Hematopoietic multipotent progenitor cell treated with erythropoietin and hydrocortisone succinate and interleukin-3 and kit ligand, for 6 days (in vitro differentiated cells): ENCODE measurements at regions not wholly inside any gene's neighbourhood (a gene's known extent, or its start where the extent isn't known, plus 50 kb on each side); places are given as distances from the start of the nearest gene placed in this dataset.

Experiments used
- DNase-seq: peaks from one replicate; pipeline ENCODE4 v3.0.0-alpha.2; 2015

- no peak for DNase-seq
These were observed 390.0 kb downstream of the ENC1 start for GRCh38 chr5:74250304-74251102.

GRCh38 chr5:74248576-74248975 lies 392.0 kb downstream of the ENC1 start:
- DNase-seq: no peak

DNA sequence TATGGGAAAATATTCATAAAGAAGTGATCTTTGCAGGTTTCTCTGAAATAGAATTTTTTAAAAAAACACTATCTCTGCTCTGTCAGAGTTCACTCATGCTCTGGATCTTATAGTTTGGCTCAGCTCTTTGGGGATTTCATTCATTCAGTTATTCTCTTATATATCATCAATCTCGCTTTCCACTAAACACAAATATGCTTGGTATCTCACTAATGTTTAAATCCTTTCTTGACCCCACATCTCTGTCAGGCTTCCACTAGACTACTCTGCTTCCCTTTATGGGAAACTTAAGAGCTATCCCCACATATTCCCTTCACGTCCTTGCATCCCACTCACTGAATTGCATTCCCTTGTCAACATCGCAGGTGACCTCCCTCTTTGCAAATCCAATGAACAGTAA lies 396.1 kb downstream of the ENC1 start:
- no peak for DNase-seq

DNA sequence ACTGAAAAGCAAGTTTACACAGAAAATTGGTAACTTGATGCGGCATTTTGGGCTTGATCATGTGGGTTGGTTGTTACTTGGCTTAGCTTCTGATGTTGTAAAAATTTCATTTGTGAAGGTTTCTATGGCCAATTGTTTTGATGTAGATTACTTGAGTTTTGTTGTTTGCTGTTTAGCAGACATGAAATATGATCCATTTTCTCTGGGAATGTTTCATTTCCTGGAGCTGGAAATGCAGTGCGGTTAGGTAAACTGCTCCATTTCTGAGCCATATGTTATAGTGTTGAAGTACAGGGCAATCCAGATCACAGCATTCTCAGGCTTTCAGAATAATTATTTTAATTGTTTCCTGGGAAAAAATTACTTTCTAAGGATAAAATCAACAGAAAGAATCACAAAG lies 396.9 kb downstream of the ENC1 start:
- no peak for DNase-seq

- DNase-seq: no peak
These were observed 398.0 kb downstream of the ENC1 start for GRCh38 chr5:74242516-74242915.

DNA sequence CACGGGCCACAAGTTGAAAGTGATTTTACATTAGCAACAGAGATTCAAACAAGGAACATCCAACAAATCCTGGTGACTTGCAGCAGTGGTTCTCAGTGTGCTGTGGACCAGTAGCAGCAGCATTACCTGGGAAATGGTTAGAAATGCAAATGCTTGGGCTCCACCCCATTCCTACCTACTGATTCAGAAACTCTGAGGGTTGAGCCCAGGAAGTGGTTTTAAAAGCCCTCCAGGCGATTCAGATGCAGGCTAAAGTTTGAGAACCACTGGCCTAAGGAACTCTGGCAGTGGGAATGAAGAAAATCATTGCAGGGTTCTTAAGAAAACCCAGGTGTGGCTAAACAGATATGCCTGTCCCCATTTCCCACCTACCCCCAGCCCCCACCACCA lies 398.8 kb downstream of the ENC1 start:
- DNase-seq: no peak

GRCh38 chr5:74240783-74241750 lies 399.5 kb downstream of the ENC1 start:
- peak; percentile 21 for DNase-seq

GRCh38 chr5:74239261-74239660 lies 401.3 kb downstream of the ENC1 start:
- DNase-seq: peak; percentile 59

DNA sequence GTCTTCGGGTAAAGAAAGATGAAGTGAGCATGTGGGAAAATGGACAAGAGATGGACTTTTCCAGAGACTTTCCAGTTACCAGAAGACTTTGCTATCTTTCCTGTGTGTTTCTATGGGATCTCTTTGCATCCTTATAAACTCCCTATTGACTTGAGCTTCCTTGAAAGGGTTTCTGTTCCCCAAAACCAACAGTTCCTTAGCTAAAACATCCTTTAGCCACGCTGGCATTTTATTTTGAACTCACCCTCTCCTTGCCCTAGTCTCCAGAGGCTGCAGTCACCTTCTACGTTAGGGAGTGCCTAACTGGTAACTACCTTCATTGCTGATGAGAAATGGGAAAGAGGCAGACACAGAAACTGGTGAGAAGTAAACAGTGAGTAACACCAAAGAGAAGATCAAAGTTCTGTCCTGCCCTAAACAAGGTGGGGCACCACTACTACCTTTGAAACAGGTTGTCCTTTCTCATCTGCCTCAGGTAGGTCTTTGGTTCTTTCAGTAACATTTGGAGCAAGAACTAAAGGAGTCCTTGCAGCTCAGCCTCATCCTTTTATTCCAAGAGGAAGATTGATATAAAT lies 402.9 kb downstream of the ENC1 start:
- DNase-seq: no peak

DNA sequence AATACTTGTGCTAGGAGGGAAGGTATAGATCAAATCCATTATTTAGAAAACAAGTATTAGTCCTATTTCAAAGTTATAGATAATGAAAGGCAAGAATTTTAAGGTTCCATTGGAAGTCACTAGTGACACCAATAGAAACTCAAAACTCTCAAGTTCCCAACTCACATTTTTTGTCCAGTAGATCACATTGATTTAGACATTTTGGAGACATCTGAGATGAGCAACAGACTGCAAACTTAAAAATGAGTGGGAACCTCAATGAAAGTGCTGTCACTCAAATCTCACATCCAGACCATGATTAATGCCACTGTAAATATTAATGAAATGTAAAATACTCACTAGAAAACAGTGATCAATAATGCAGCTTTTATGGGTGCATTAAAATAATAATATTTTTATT lies 405.0 kb downstream of the ENC1 start:
- DNase-seq: no peak

DNA sequence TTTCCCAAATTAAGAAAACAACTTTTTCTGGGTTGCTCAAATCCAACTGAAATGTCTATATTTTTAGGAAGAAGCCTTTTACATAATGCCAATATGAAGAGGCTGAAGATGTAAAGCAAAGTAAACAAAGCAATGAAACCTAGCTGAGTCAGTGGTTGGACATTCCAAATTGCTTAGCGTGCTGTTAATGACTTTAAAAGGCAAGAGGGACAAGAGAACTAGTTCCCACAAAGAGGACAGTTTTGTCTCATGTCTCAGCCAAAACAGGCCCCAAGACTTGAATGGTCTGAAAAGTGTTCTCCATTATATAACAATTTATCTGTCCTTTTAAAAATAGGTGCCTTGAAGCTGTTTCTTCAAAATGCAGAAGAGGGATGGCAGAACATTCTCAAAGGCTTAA lies 407.0 kb downstream of the ENC1 start:
- DNase-seq: no peak

GRCh38 chr5:74233091-74233490 lies 407.4 kb downstream of the ENC1 start:
- no peak for DNase-seq

- no peak for DNase-seq
These were observed 408.3 kb downstream of the ENC1 start for GRCh38 chr5:74232276-74232675.

- DNase-seq: no peak
These were observed 408.8 kb downstream of the ENC1 start for GRCh38 chr5:74231697-74232096.

GRCh38 chr5:74226716-74227485 lies 413.6 kb downstream of the ENC1 start:
- no peak for DNase-seq

- DNase-seq: no peak
These were observed 414.9 kb downstream of the ENC1 start for GRCh38 chr5:74225587-74225986.

GRCh38 chr5:74224331-74224730 lies 416.2 kb downstream of the ENC1 start:
- DNase-seq: no peak

DNA sequence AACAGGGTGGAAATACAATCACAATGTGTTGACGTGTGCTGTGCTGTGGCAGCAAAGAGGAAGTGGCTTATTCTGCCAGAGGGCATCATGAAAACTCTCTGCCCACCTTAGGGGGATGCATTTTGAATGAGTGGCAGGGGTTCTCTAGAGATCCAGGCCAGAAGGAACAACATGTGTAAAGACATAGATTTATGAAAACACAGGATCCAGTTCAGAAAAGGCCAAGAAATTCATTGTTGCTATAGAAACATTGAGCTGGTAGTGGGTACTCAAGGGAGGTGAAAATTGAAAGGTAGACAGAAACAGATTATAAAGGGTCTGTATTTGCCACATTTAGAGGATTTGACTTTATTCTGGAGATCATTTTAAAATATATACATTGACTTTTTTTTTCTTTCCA lies 417.7 kb downstream of the ENC1 start:
- no peak for DNase-seq

DNA sequence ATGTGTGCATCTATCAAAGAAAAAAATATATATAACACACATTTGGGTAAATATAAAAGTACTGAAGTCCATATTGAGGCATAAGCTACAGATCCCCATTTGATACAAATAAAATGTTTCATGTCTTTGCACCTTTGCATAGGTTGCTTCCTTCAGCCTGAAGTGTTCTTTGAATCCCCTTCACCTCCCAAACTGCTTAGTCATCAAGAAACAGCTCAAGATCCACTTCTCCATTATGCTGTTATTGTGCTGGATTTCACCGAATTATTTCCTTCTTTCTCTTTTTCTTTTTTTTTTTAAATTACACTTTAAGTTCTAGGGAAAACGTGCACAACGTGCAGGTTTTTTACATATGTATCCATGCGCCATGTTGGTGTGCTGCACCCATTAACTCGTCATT lies 419.1 kb downstream of the ENC1 start:
- no peak for DNase-seq

- no peak for DNase-seq
These were observed 424.5 kb downstream of the ENC1 start for GRCh38 chr5:74216012-74216411.

DNA sequence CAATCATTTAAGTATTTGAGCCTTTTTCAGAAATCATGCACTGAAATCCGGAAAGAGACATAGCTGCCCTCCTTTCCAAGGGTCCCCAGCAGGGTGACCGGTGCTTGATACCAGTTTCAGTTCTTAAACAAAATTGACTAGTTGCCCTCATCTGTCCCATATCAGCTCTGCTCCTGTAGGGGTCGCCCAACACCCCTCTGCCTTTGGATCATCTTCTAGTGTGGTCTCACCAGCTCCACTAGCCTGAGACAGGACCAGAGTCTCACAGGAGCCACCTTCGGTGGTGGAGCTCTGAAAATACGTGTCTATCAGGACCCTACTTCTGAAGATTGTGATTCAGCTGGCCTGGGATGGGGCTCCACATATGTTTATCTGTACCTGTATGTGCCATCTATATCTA lies 428.2 kb downstream of the ENC1 start:
- DNase-seq: peak; percentile 52

DNA sequence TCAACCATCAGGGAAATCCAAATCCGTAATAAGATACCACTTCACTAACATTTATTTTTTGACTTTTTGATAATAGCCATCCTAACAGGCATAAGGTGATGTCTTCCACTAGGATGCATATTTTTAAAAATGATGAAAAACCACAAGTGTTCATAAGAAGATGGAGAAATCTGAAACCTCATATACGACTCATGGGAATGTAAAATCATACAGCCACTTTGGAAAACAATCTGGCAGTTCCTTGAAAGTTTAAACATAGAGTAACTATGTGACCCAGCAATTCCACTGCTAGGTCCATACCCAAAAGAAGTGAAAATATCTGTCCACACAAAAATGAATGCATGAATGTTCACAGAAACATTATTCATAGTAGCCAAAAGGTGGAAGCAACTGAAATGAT lies 431.0 kb downstream of the ENC1 start:
- no peak for DNase-seq
